B cell (primary cell): ENCODE measurements at regions not wholly inside any gene's neighbourhood (a gene's known extent, or its start where the extent isn't known, plus 50 kb on each side); places are given as distances from the start of the nearest gene placed in this dataset.

Experiments
- CTCF ChIP-seq: fragments of 200-600 bp; IDR thresholded peaks from one replicate; pipeline ENCODE4 v1.8.0; 2022; ENCODE audit warnings: antibody characterized with exemption, mild to moderate bottlenecking
- EZH2 ChIP-seq: IDR thresholded peaks from 2 replicates; pipeline ENCODE4 v1.6.1; 2012; ENCODE audit warnings: borderline replicate concordance, low read depth, mild to moderate bottlenecking, moderate library complexity, low read length; ENCODE audit not compliant: insufficient read depth, poor library complexity, severe bottlenecking

DNA sequence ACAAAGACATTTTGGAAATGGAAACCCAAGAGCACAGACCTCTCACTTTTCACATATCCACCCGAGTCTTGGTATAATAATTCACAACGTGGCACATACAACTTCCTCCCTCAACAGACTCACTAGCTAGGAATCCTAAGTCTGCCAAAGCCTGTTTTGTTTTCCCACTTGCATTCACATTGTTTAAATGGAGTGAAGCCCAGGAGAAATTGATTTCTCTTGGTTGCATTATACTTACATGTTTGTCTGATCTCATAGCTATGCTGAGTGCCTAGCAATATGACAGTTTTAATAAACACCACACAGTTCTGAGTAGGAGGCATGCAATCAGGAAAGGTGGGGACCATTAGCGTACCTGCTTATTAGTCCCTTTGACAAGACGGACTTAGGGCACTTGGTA is 348.6 kb upstream of the ADGRL4 start:
- TF ChIP-seq EZH2 (no peak), CTCF (no peak)
